ENCODE measurements at regions not wholly inside any gene's neighbourhood (a gene's known extent, or its start where the extent isn't known, plus 50 kb on each side); places are given as distances from the start of the nearest gene placed in this dataset.

GRCh38 chr4:141801558-141801957 is 165.2 kb downstream of the IL15 start:
- H3K79me2 ChIP-seq (ENCODE audit: low read depth) = no peaks in the 10 kb centered on the region
- no peaks in the 10 kb centered on the region for H3K9me3 ChIP-seq (ENCODE audit: insufficient read depth, low read depth)
- TF ChIP-seq EZH2 (IDR thresholded peaks at IDR 0.05; ENCODE audit: low read depth) (no peak), CTCF (conservative IDR thresholded peaks at IDR 0.05) (no peak)
- no peaks in the 10 kb centered on the region for H3K36me3 ChIP-seq (ENCODE audit: low read depth)
- no TSS peak for BruUV-seq (replicated peaks)
- H3K4me3 ChIP-seq = no peak overlapping the region
- no peaks in the 10 kb centered on the region for H3K9me2 ChIP-seq (ENCODE audit: insufficient read depth)
- ChIA-PET POLR2A (ENCODE audit: unreplicated experiment) (no interaction called here), CTCF (no interaction called here)
- H3K27ac ChIP-seq = no peak overlapping the region
- no peak for DNase-seq
- no peak overlapping the region for H2AFZ ChIP-seq
- no peaks in the 10 kb centered on the region for H3K27me3 ChIP-seq (ENCODE audit: insufficient read depth, low read depth)
- H3F3A ChIP-seq (ENCODE audit: insufficient read depth, low read depth) = peaks cover 4% of the 10 kb centered on the region; the same call in 1 of the 2 replicates
- peaks cover 13% of the 10 kb centered on the region for H3K4me1 ChIP-seq (replicated peaks; ENCODE audit: insufficient read depth)
- no peak overlapping the region for H3K4me2 ChIP-seq
- intact Hi-C loops (cut with micrococcal nuclease; ENCODE audit: unreplicated experiment) = no loop called here
- no peaks in the 10 kb centered on the region for H4K20me1 ChIP-seq (ENCODE audit: insufficient read depth)

- POLR2A ChIA-PET (ENCODE audit: unreplicated experiment) = interaction anchor here (0.7 kb wide), 1 partner anchor 159 kb away, joined by 3 read pairs; no protein-coding TSS in a partner anchor
- DNase-seq = peak in 1 of 2 experiments; percentile 59
- Histone ChIP-seq H3K4me1 (replicated peaks; ENCODE audit: insufficient read depth) (peaks cover 13% of the 10 kb centered on the region), H3K27ac (peak overlapping the region; percentile 68), H3K9me3 (ENCODE audit: insufficient read depth, low read depth) (no peaks in the 10 kb centered on the region), H4K20me1 (ENCODE audit: insufficient read depth) (no peaks in the 10 kb centered on the region), H3K4me3 (no peak overlapping the region), H3K9me2 (ENCODE audit: insufficient read depth) (no peaks in the 10 kb centered on the region), H3K27me3 (ENCODE audit: insufficient read depth, low read depth) (no peaks in the 10 kb centered on the region), H3K79me2 (ENCODE audit: low read depth) (no peaks in the 10 kb centered on the region), H3K36me3 (ENCODE audit: low read depth) (no peaks in the 10 kb centered on the region), H3K4me2 (peak overlapping the region; percentile 15; the same call in 1 of the 2 replicates), H2AFZ (peak overlapping the region; percentile 55; the same call in 1 of the 2 replicates), H3F3A (ENCODE audit: insufficient read depth, low read depth) (peaks cover 4% of the 10 kb centered on the region; the same call in 1 of the 2 replicates)
- TF ChIP-seq CTCF (conservative IDR thresholded peaks at IDR 0.05) = no peak
- no peak for TF ChIP-seq EZH2 (IDR thresholded peaks at IDR 0.05; ENCODE audit: low read depth)
- intact Hi-C loops (cut with micrococcal nuclease; ENCODE audit: unreplicated experiment) = no loop called here
- no TSS peak for BruUV-seq (replicated peaks)
- CTCF ChIA-PET = no interaction called here
Measured at GRCh38 chr4:141802333-141802732, 165.9 kb downstream of the IL15 start.

GRCh38 chr4:141804836-141805235 is 168.5 kb downstream of the IL15 start:
- peaks cover 4% of the 10 kb centered on the region; the same call in 1 of the 2 replicates for H3F3A ChIP-seq (ENCODE audit: insufficient read depth, low read depth)
- ChIA-PET POLR2A (ENCODE audit: unreplicated experiment) (no interaction called here), CTCF (no interaction called here)
- no TSS peak for BruUV-seq (replicated peaks)
- no peaks in the 10 kb centered on the region for H3K36me3 ChIP-seq (ENCODE audit: low read depth)
- H3K9me2 ChIP-seq (ENCODE audit: insufficient read depth) = no peaks in the 10 kb centered on the region
- no peaks in the 10 kb centered on the region for H4K20me1 ChIP-seq (ENCODE audit: insufficient read depth)
- no peak overlapping the region for H2AFZ ChIP-seq
- H3K4me3 ChIP-seq = no peak overlapping the region
- H3K9me3 ChIP-seq (ENCODE audit: insufficient read depth, low read depth) = no peaks in the 10 kb centered on the region
- H3K4me1 ChIP-seq (replicated peaks; ENCODE audit: insufficient read depth) = peaks cover 13% of the 10 kb centered on the region
- H3K4me2 ChIP-seq = no peak overlapping the region
- TF ChIP-seq EZH2 (IDR thresholded peaks at IDR 0.05; ENCODE audit: low read depth) = no peak
- TF ChIP-seq CTCF (conservative IDR thresholded peaks at IDR 0.05) = no peak
- intact Hi-C loops (cut with micrococcal nuclease; ENCODE audit: unreplicated experiment) = no loop called here
- no peak for DNase-seq
- no peaks in the 10 kb centered on the region for H3K79me2 ChIP-seq (ENCODE audit: low read depth)
- H3K27ac ChIP-seq = no peak overlapping the region
- H3K27me3 ChIP-seq (ENCODE audit: insufficient read depth, low read depth) = no peaks in the 10 kb centered on the region
